WTC11 (cell line): ENCODE measurements at regions not wholly inside any gene's neighbourhood (a gene's known extent, or its start where the extent isn't known, plus 50 kb on each side); places are given as distances from the start of the nearest gene placed in this dataset.

Experiments
- ATAC-seq: fragments of 200-7000 bp; cut with Tn5 transposase; 2 replicates; pipeline ENCODE4 v1.10.0; 2021; ENCODE audit warnings: mild to moderate bottlenecking, moderate library complexity
- CTCF ChIA-PET: fragments of 300-600 bp; sonication (Branson Sonifier 250); formaldehyde crosslinking; loops from one replicate; lab custom pipeline; 2021; ENCODE audit warnings: antibody characterized with exemption; lab: Charles Lee
- POLR2A ChIA-PET: fragments of 350-600 bp; sonication (Branson Sonifier 250); formaldehyde crosslinking; loops from one replicate; lab custom pipeline; 2021; ENCODE audit warnings: antibody characterized with exemption; lab: Charles Lee
- DNase-seq: peaks from one replicate; pipeline ENCODE4 v3.0.0; 2021; ENCODE audit warnings: low spot score
- H3K27ac Mint-ChIP-seq: 2 replicates; pipeline ENCODE4 v1.8.0; 2021; ENCODE audit warnings: mixed read lengths
- H3K27me3 Mint-ChIP-seq: 2 replicates; pipeline ENCODE4 v1.8.0; 2021; ENCODE audit warnings: low read depth, mild to moderate bottlenecking, moderate library complexity, mixed read lengths
- H3K36me3 Mint-ChIP-seq: 2 replicates; pipeline ENCODE4 v1.8.0; 2021; ENCODE audit warnings: mixed read lengths
- H3K4me1 Mint-ChIP-seq: 2 replicates; pipeline ENCODE4 v1.8.0; 2022; ENCODE audit warnings: mixed read lengths
- H3K4me3 Mint-ChIP-seq: 2 replicates; pipeline ENCODE4 v1.8.0; 2021; ENCODE audit warnings: mild to moderate bottlenecking, moderate library complexity, mixed read lengths
- H3K9me3 Mint-ChIP-seq: 2 replicates; pipeline ENCODE4 v1.8.0; 2021; ENCODE audit warnings: mixed read lengths
- CREB1 ChIP-seq: sonication (generic); formaldehyde crosslinking; IDR thresholded peaks from 2 replicates; pipeline ENCODE4 v1.8.0; 2023; ENCODE audit warnings: mild to moderate bottlenecking, missing genetic modification reagents
- CREM ChIP-seq: sonication (generic); formaldehyde crosslinking; IDR thresholded peaks from 2 replicates; pipeline ENCODE4 v1.8.1; 2022; ENCODE audit warnings: mild to moderate bottlenecking, missing genetic modification reagents, moderate library complexity
- ELF4 ChIP-seq: sonication (generic); formaldehyde crosslinking; IDR thresholded peaks from 2 replicates; pipeline ENCODE4 v1.8.1; 2022; ENCODE audit warnings: low read depth, mild to moderate bottlenecking, moderate library complexity, missing genetic modification reagents
- ESRRA ChIP-seq: sonication (generic); formaldehyde crosslinking; IDR thresholded peaks from 2 replicates; pipeline ENCODE4 v1.8.1; 2022; ENCODE audit warnings: mild to moderate bottlenecking, missing genetic modification reagents, borderline replicate concordance
- ETV6 ChIP-seq: sonication (generic); formaldehyde crosslinking; IDR thresholded peaks from 2 replicates; pipeline ENCODE4 v1.8.1; 2022; ENCODE audit warnings: mild to moderate bottlenecking, missing genetic modification reagents
- FOXJ3 ChIP-seq: sonication (generic); formaldehyde crosslinking; IDR thresholded peaks from 2 replicates; pipeline ENCODE4 v1.9.0; 2021; ENCODE audit warnings: missing genetic modification reagents, mild to moderate bottlenecking, borderline replicate concordance
- FOXP1 ChIP-seq: sonication (generic); formaldehyde crosslinking; IDR thresholded peaks from 2 replicates; pipeline ENCODE4 v1.8.0; 2022; ENCODE audit warnings: missing genetic modification reagents, mild to moderate bottlenecking, moderate library complexity, borderline replicate concordance
- HMGXB4 ChIP-seq: sonication (generic); formaldehyde crosslinking; IDR thresholded peaks from 2 replicates; pipeline ENCODE4 v1.8.1; 2023; ENCODE audit warnings: mild to moderate bottlenecking, moderate library complexity, missing genetic modification reagents
- IRF2 ChIP-seq: sonication (generic); formaldehyde crosslinking; IDR thresholded peaks from 2 replicates; pipeline ENCODE4 v1.8.0; 2022; ENCODE audit warnings: low read depth, missing genetic modification reagents, borderline replicate concordance
- MXD4 ChIP-seq: fragments of 250-450 bp; sonication (Bioruptor Pico); IDR thresholded peaks from 2 replicates; pipeline ENCODE4 v1.8.0; 2021; ENCODE audit warnings: mild to moderate bottlenecking, moderate library complexity, borderline replicate concordance
- MYBL2 ChIP-seq: sonication (generic); formaldehyde crosslinking; IDR thresholded peaks from 2 replicates; pipeline ENCODE4 v1.8.1; 2023; ENCODE audit warnings: mild to moderate bottlenecking, moderate library complexity, missing genetic modification reagents
- NFE2L1 ChIP-seq: sonication (generic); formaldehyde crosslinking; IDR thresholded peaks from 2 replicates; pipeline ENCODE4 v1.8.1; 2023; ENCODE audit warnings: missing genetic modification reagents
- NR1H2 ChIP-seq: sonication (generic); formaldehyde crosslinking; IDR thresholded peaks from 2 replicates; pipeline ENCODE4 v1.9.0; 2021; ENCODE audit warnings: mild to moderate bottlenecking, moderate library complexity, missing genetic modification reagents
- NR3C1 ChIP-seq: sonication (generic); formaldehyde crosslinking; conservative IDR thresholded peaks from 2 replicates; pipeline ENCODE4 v1.8.1; 2023; ENCODE audit warnings: low read depth, mild to moderate bottlenecking, missing genetic modification reagents
- PRRX2 ChIP-seq: fragments of 250-450 bp; sonication (Bioruptor Pico); IDR thresholded peaks from 2 replicates; pipeline ENCODE4 v1.8.0; 2021; ENCODE audit warnings: mild to moderate bottlenecking
- SMAD4 ChIP-seq: sonication (generic); formaldehyde crosslinking; IDR thresholded peaks from 2 replicates; pipeline ENCODE4 v1.8.0; 2022; ENCODE audit warnings: mild to moderate bottlenecking, missing genetic modification reagents
- SP1 ChIP-seq: sonication (generic); formaldehyde crosslinking; conservative IDR thresholded peaks from 2 replicates; pipeline ENCODE4 v1.8.1; 2022; ENCODE audit warnings: missing genetic modification reagents
- TEAD1 ChIP-seq: sonication (generic); formaldehyde crosslinking; IDR thresholded peaks from 2 replicates; pipeline ENCODE4 v1.8.0; 2022; ENCODE audit warnings: mild to moderate bottlenecking, missing genetic modification reagents
- ZBTB21 ChIP-seq: sonication (generic); formaldehyde crosslinking; IDR thresholded peaks from 2 replicates; pipeline ENCODE4 v1.8.1; 2023; ENCODE audit warnings: mild to moderate bottlenecking, missing genetic modification reagents, borderline replicate concordance
- ZNF121 ChIP-seq: sonication (generic); formaldehyde crosslinking; IDR thresholded peaks from 2 replicates; pipeline ENCODE4 v1.8.0; 2023; ENCODE audit warnings: missing genetic modification reagents
- ZNF232 ChIP-seq: sonication (generic); formaldehyde crosslinking; IDR thresholded peaks from 2 replicates; pipeline ENCODE4 v1.8.0; 2022; ENCODE audit warnings: mild to moderate bottlenecking, missing genetic modification reagents
- ZSCAN18 ChIP-seq: fragments of 250-450 bp; sonication (Bioruptor Pico); IDR thresholded peaks from 2 replicates; pipeline ENCODE4 v2.1.2; 2022; ENCODE audit warnings: mild to moderate bottlenecking, moderate library complexity
- TF ChIP-seq, protein P1 (sequence below): sonication (generic); formaldehyde crosslinking; IDR thresholded peaks from 2 replicates; pipeline ENCODE4 v1.8.1; 2022; ENCODE audit warnings: missing genetic modification reagents, borderline replicate concordance
- TF ChIP-seq, protein P2 (sequence below): sonication (generic); formaldehyde crosslinking; IDR thresholded peaks from 2 replicates; pipeline ENCODE4 v1.8.0; 2022; ENCODE audit warnings: mild to moderate bottlenecking, missing genetic modification reagents
- TF ChIP-seq, protein P3 (sequence below): sonication (generic); formaldehyde crosslinking; conservative IDR thresholded peaks from 2 replicates; pipeline ENCODE4 v1.8.1; 2022; ENCODE audit warnings: mild to moderate bottlenecking, missing genetic modification reagents
- TF ChIP-seq, protein P4 (sequence below): sonication (generic); formaldehyde crosslinking; IDR thresholded peaks from 2 replicates; pipeline ENCODE4 v1.8.0; 2023; ENCODE audit warnings: missing genetic modification reagents, mild to moderate bottlenecking, borderline replicate concordance

- CTCF ChIA-PET = no interaction called here
- POLR2A ChIA-PET = no interaction called here
- no peak overlapping the region for H3K27ac Mint-ChIP-seq
- no peak for ATAC-seq
- H3K36me3 Mint-ChIP-seq = no peaks in the 10 kb centered on the region
- H3K4me3 Mint-ChIP-seq = no peak overlapping the region
- no peak for TF ChIP-seq ZNF232 (CRISPR knock-in tag)
- no peak for TF ChIP-seq ZBTB21 (CRISPR knock-in tag)
- TF ChIP-seq FOXP1 (CRISPR knock-in tag) = no peak
- TF ChIP-seq NR3C1 (CRISPR knock-in tag) = no peak
- TF ChIP-seq CREM = no peak
- TF ChIP-seq ETV6 (CRISPR knock-in tag) = no peak
- TF ChIP-seq, protein P1, sequence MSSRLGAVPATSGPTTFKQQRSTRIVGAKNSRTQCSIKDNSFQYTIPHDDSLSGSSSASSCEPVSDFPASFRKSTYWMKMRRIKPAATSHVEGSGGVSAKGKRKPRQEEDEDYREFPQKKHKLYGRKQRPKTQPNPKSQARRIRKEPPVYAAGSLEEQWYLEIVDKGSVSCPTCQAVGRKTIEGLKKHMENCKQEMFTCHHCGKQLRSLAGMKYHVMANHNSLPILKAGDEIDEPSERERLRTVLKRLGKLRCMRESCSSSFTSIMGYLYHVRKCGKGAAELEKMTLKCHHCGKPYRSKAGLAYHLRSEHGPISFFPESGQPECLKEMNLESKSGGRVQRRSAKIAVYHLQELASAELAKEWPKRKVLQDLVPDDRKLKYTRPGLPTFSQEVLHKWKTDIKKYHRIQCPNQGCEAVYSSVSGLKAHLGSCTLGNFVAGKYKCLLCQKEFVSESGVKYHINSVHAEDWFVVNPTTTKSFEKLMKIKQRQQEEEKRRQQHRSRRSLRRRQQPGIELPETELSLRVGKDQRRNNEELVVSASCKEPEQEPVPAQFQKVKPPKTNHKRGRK = no peak
- no peak for TF ChIP-seq ZNF121 (CRISPR knock-in tag)
- no peak for TF ChIP-seq MYBL2 (CRISPR knock-in tag)
- TF ChIP-seq, protein P2, sequence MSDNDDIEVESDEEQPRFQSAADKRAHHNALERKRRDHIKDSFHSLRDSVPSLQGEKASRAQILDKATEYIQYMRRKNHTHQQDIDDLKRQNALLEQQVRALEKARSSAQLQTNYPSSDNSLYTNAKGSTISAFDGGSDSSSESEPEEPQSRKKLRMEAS (CRISPR knock-in tag) = no peak
- TF ChIP-seq, protein P3, sequence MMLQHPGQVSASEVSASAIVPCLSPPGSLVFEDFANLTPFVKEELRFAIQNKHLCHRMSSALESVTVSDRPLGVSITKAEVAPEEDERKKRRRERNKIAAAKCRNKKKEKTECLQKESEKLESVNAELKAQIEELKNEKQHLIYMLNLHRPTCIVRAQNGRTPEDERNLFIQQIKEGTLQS = no peak
- TF ChIP-seq NFE2L1 (CRISPR knock-in tag) = no peak
- TF ChIP-seq PRRX2 (CRISPR knock-in tag) = no peak
- no peak for TF ChIP-seq ELF4 (CRISPR knock-in tag)
- TF ChIP-seq FOXJ3 = no peak
- TF ChIP-seq CREB1 (CRISPR knock-in tag) = no peak
- TF ChIP-seq, all 79 proteins: peak for 0
- DNase-seq = no peak
- Mint-ChIP-seq H3K4me1 (no peaks in the 10 kb centered on the region), H3K9me3 (peaks cover 5% of the 10 kb centered on the region), H3K27me3 (no peaks in the 10 kb centered on the region)
These were observed 131.7 kb upstream of the GDNF start for GRCh38 chr5:37971483-37972024.

DNA sequence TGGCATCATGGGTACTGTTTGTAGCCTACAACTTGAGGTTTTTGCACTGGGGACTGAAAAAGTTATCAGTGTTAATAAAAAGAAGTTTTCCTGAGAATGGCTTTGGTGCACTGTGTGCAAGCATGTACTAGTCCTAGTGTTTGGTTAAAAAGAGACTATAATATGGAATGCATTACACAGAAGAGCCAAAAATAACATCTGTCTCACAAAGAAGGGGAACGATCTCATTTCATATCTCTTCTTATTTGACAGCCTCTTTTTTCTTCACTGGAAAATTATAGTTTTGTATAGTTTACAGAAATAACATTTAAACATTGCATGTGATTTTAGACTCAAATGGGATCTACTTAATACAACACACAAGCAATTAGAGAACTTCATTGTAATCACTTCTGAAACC lies 127.0 kb upstream of the GDNF start:
- Mint-ChIP-seq H3K36me3 (no peaks in the 10 kb centered on the region), H3K27me3 (no peaks in the 10 kb centered on the region), H3K27ac (no peak overlapping the region), H3K9me3 (peaks cover 4% of the 10 kb centered on the region; the same call in 1 of the 2 replicates), H3K4me1 (no peaks in the 10 kb centered on the region), H3K4me3 (no peak overlapping the region)
- DNase-seq (no peak), ATAC-seq (no peak)
- TF ChIP-seq ESRRA (CRISPR knock-in tag) (no peak), SMAD4 (CRISPR knock-in tag) (no peak), FOXJ3 (no peak), HMGXB4 (CRISPR knock-in tag) (no peak), IRF2 (no peak), MXD4 (no peak), ZNF121 (CRISPR knock-in tag) (no peak), FOXP1 (CRISPR knock-in tag) (no peak), TEAD1 (CRISPR knock-in tag) (no peak), SP1 (CRISPR knock-in tag) (no peak), ZSCAN18 (no peak), NR1H2 (CRISPR knock-in tag) (no peak)
- TF ChIP-seq, protein P4, sequence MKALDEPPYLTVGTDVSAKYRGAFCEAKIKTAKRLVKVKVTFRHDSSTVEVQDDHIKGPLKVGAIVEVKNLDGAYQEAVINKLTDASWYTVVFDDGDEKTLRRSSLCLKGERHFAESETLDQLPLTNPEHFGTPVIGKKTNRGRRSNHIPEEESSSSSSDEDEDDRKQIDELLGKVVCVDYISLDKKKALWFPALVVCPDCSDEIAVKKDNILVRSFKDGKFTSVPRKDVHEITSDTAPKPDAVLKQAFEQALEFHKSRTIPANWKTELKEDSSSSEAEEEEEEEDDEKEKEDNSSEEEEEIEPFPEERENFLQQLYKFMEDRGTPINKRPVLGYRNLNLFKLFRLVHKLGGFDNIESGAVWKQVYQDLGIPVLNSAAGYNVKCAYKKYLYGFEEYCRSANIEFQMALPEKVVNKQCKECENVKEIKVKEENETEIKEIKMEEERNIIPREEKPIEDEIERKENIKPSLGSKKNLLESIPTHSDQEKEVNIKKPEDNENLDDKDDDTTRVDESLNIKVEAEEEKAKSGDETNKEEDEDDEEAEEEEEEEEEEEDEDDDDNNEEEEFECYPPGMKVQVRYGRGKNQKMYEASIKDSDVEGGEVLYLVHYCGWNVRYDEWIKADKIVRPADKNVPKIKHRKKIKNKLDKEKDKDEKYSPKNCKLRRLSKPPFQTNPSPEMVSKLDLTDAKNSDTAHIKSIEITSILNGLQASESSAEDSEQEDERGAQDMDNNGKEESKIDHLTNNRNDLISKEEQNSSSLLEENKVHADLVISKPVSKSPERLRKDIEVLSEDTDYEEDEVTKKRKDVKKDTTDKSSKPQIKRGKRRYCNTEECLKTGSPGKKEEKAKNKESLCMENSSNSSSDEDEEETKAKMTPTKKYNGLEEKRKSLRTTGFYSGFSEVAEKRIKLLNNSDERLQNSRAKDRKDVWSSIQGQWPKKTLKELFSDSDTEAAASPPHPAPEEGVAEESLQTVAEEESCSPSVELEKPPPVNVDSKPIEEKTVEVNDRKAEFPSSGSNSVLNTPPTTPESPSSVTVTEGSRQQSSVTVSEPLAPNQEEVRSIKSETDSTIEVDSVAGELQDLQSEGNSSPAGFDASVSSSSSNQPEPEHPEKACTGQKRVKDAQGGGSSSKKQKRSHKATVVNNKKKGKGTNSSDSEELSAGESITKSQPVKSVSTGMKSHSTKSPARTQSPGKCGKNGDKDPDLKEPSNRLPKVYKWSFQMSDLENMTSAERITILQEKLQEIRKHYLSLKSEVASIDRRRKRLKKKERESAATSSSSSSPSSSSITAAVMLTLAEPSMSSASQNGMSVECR (CRISPR knock-in tag) = no peak
- CTCF ChIA-PET = no interaction called here
- POLR2A ChIA-PET = interaction anchor here (0.6 kb wide), 1 partner anchor 11 kb away, joined by 4 read pairs; no protein-coding TSS in a partner anchor
